GM19324 (cell line): ENCODE measurements at regions not wholly inside any gene's neighbourhood (a gene's known extent, or its start where the extent isn't known, plus 50 kb on each side); places are given as distances from the start of the nearest gene placed in this dataset.
"Not testable (repeated sequence)": the region's sequence is repeated elsewhere in the genome, so short reads cannot be mapped to it uniquely, and the experiment has no call there.

Experiments
- ATAC-seq: cut with Tn5 transposase; IDR thresholded peaks from one replicate; pipeline ENCODE4 v1.9.1; 2021; ENCODE audit warnings: mild to moderate bottlenecking, moderate library complexity; ENCODE audit not compliant: unreplicated experiment, low FRiP score

GRCh38 chr4:31415629-31416028, 695.5 kb downstream of the PCDH7 start:
- no peak for ATAC-seq

- ATAC-seq, result no peak
Observed at GRCh38 chr4:31416498-31416897, 696.3 kb downstream of the PCDH7 start.

- ATAC-seq, result no peak
Observed at GRCh38 chr4:31417040-31417439, 696.9 kb downstream of the PCDH7 start.

- ATAC-seq, result no peak
Observed at GRCh38 chr4:31422006-31422405, 701.8 kb downstream of the PCDH7 start.

- ATAC-seq, result no peak
Observed at GRCh38 chr4:31427691-31428090, 707.5 kb downstream of the PCDH7 start.

- no peak for ATAC-seq
Observed at GRCh38 chr4:31442236-31442635, 722.1 kb downstream of the PCDH7 start.

- no peak for ATAC-seq
Observed at GRCh38 chr4:31445526-31445925, 725.4 kb downstream of the PCDH7 start.

GRCh38 chr4:31455612-31456011, 735.4 kb downstream of the PCDH7 start:
- no peak for ATAC-seq

- ATAC-seq, result no peak
Observed at GRCh38 chr4:31458813-31459212, 738.6 kb downstream of the PCDH7 start.

- no peak for ATAC-seq
Observed at GRCh38 chr4:31461421-31461820, 741.3 kb downstream of the PCDH7 start.

GRCh38 chr4:31467781-31468180, 747.6 kb downstream of the PCDH7 start:
- no peak for ATAC-seq

GRCh38 chr4:31474221-31474620, 754.1 kb downstream of the PCDH7 start:
- ATAC-seq, result no peak

GRCh38 chr4:31482691-31483090, 762.5 kb downstream of the PCDH7 start:
- ATAC-seq, result no peak

GRCh38 chr4:31499216-31499615, 779.0 kb downstream of the PCDH7 start:
- not testable (repeated sequence) for ATAC-seq

GRCh38 chr4:31516520-31516919, 796.4 kb downstream of the PCDH7 start:
- ATAC-seq, result no peak

- ATAC-seq, result no peak
Observed at GRCh38 chr4:31518796-31519250, 798.7 kb downstream of the PCDH7 start.

GRCh38 chr4:31530555-31530954, 810.4 kb downstream of the PCDH7 start:
- no peak for ATAC-seq

GRCh38 chr4:31538877-31539276, 818.7 kb downstream of the PCDH7 start:
- ATAC-seq, result no peak

- ATAC-seq, result no peak
Observed at GRCh38 chr4:31539284-31540069, 819.3 kb downstream of the PCDH7 start.

- ATAC-seq, result no peak
Observed at GRCh38 chr4:31545330-31545729, 825.2 kb downstream of the PCDH7 start.

- ATAC-seq, result no peak
Observed at GRCh38 chr4:31545755-31546154, 825.6 kb downstream of the PCDH7 start.

- ATAC-seq, result no peak
Observed at GRCh38 chr4:31548021-31548420, 827.9 kb downstream of the PCDH7 start.
